ENCODE measurements at regions not wholly inside any gene's neighbourhood (a gene's known extent, or its start where the extent isn't known, plus 50 kb on each side); places are given as distances from the start of the nearest gene placed in this dataset.

DNA sequence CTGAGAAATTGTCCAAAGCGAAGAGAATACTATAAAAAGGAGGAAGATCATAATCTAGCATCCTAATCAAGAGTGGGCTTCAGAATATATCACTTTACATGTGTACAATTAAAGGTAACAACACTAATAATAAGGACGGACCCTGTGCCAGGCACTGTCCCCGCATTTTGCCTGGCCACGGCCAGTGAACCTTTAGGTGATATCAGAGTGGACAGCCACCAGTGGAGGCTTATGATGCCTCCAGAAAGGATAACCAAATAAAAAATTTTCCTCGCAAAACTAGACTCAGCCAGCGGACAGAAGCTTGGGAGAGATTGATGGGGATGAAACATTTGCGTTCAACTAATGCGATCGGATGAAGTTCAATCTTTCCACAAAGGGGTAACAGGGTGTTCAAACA lies 436.4 kb downstream of the NPHP4 start:
- Mint-ChIP-seq H3K4me3 (no peak overlapping the region), H3K27ac (no peak overlapping the region), H3K27me3 (ENCODE audit: low read depth in 3 of 3) (peaks cover 2 to 3% (median 2%) of the 10 kb centered on the region in 3 donors), H3K4me1 (no peaks in the 10 kb centered on the region), H3K36me3 (no peaks in the 10 kb centered on the region), H3K9me3 (peaks cover 8 to 21% (median 12%) of the 10 kb centered on the region in 7 donors)
- H3K4me1 ChIP-seq (ENCODE audit: control insufficient read depth in 1 of 2, insufficient read depth in 2 of 2, low read length in 2 of 2) = no peaks in the 10 kb centered on the region
- H3K9ac ChIP-seq (ENCODE audit: insufficient read depth, low read length, poor library complexity, severe bottlenecking) = no peak overlapping the region
- no peaks in the 10 kb centered on the region for H3K27me3 ChIP-seq (ENCODE audit: control insufficient read depth in 2 of 2, insufficient read depth in 2 of 2, low read length in 2 of 2)
- intact Hi-C loops (cut with micrococcal nuclease) = no loop called here
- no peak overlapping the region for H3K4me2 ChIP-seq (replicated peaks; ENCODE audit: extremely low read depth, low read length, poor library complexity, severe bottlenecking)
- H3K27ac ChIP-seq (ENCODE audit: low read depth in 1 of 2, low read length in 2 of 2) = no peak overlapping the region
- no peak overlapping the region for H3K4me3 ChIP-seq (replicated peaks in 1 of 3; ENCODE audit: low read depth in 2 of 3, low read length in 3 of 3)
- no peaks in the 10 kb centered on the region for H3K79me2 ChIP-seq (ENCODE audit: insufficient read depth, low read length)
- peaks cover 0 to 8% of the 10 kb centered on the region in 2 donors for H3K9me3 ChIP-seq (replicated peaks in 1 of 2; ENCODE audit: control insufficient read depth in 1 of 2, insufficient read depth in 1 of 2, low read length in 2 of 2)
- no peak for DNase-seq
- H2AFZ ChIP-seq (ENCODE audit: insufficient read depth, low read depth, low read length, poor library complexity, severe bottlenecking) = no peak overlapping the region
- no peaks in the 10 kb centered on the region for H3K36me3 ChIP-seq (replicated peaks in 1 of 2; ENCODE audit: control insufficient read depth in 1 of 2, insufficient read depth in 2 of 2, low read length in 2 of 2)
- TF ChIP-seq CTCF (IDR thresholded peaks at IDR 0.05) = no peak
- WGBS (ENCODE audit: insufficient coverage) = 98% methylated on average over 6 of the region's 9 CpGs
- no peaks in the 10 kb centered on the region for H4K20me1 ChIP-seq (ENCODE audit: insufficient read depth, low read length)

DNA sequence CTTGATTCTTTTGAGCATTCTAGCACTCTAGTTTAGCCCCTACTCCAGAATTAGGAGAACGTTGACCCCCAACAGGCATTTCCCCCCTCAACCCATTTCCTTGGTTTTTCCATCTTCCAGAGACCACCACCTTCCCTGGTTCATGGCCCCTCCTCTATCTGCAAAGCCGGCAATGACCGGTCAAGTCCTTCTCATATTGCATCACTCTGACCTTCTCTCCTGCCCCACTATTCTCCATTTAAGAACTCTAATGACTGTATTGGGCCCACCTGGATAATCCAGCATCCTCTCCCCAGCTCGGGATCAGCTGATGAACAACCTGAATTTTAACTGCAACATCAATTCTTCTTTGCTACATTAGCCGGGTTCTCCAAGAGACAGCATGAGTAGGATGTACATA lies 437.4 kb downstream of the NPHP4 start:
- H3K4me3 ChIP-seq (replicated peaks in 1 of 3; ENCODE audit: low read depth in 2 of 3, low read length in 3 of 3) = no peak overlapping the region
- H3K4me2 ChIP-seq (replicated peaks; ENCODE audit: extremely low read depth, low read length, poor library complexity, severe bottlenecking) = no peak overlapping the region
- H3K9me3 ChIP-seq (replicated peaks in 1 of 2; ENCODE audit: control insufficient read depth in 1 of 2, insufficient read depth in 1 of 2, low read length in 2 of 2) = peaks cover 0 to 8% of the 10 kb centered on the region in 2 donors
- H3K36me3 ChIP-seq (replicated peaks in 1 of 2; ENCODE audit: control insufficient read depth in 1 of 2, insufficient read depth in 2 of 2, low read length in 2 of 2) = no peaks in the 10 kb centered on the region
- H3K9ac ChIP-seq (ENCODE audit: insufficient read depth, low read length, poor library complexity, severe bottlenecking) = no peak overlapping the region
- Mint-ChIP-seq H3K4me1 (no peaks in the 10 kb centered on the region), H3K4me3 (no peak overlapping the region), H3K27me3 (ENCODE audit: low read depth in 3 of 3) (peaks cover 2 to 3% (median 2%) of the 10 kb centered on the region in 3 donors), H3K27ac (no peak overlapping the region), H3K36me3 (no peaks in the 10 kb centered on the region), H3K9me3 (peaks cover 8 to 21% (median 12%) of the 10 kb centered on the region in 7 donors)
- DNase-seq = no peak
- no peak overlapping the region for H3K27ac ChIP-seq (ENCODE audit: low read depth in 1 of 2, low read length in 2 of 2)
- intact Hi-C loops (cut with micrococcal nuclease) = no loop called here
- H2AFZ ChIP-seq (ENCODE audit: insufficient read depth, low read depth, low read length, poor library complexity, severe bottlenecking) = no peak overlapping the region
- no peaks in the 10 kb centered on the region for H3K79me2 ChIP-seq (ENCODE audit: insufficient read depth, low read length)
- H3K4me1 ChIP-seq (ENCODE audit: control insufficient read depth in 1 of 2, insufficient read depth in 2 of 2, low read length in 2 of 2) = no peaks in the 10 kb centered on the region
- 96% methylated on average over 2 of the region's 5 CpGs for WGBS (ENCODE audit: insufficient coverage)
- no peak for TF ChIP-seq CTCF (IDR thresholded peaks at IDR 0.05)
- no peaks in the 10 kb centered on the region for H4K20me1 ChIP-seq (ENCODE audit: insufficient read depth, low read length)
- H3K27me3 ChIP-seq (ENCODE audit: control insufficient read depth in 2 of 2, insufficient read depth in 2 of 2, low read length in 2 of 2) = no peaks in the 10 kb centered on the region
